ENCODE measurements at regions not wholly inside any gene's neighbourhood (a gene's known extent, or its start where the extent isn't known, plus 50 kb on each side); places are given as distances from the start of the nearest gene placed in this dataset.
A peak's percentile ranks its signal among the peaks of the same experiment; 100 is the strongest.

DNA sequence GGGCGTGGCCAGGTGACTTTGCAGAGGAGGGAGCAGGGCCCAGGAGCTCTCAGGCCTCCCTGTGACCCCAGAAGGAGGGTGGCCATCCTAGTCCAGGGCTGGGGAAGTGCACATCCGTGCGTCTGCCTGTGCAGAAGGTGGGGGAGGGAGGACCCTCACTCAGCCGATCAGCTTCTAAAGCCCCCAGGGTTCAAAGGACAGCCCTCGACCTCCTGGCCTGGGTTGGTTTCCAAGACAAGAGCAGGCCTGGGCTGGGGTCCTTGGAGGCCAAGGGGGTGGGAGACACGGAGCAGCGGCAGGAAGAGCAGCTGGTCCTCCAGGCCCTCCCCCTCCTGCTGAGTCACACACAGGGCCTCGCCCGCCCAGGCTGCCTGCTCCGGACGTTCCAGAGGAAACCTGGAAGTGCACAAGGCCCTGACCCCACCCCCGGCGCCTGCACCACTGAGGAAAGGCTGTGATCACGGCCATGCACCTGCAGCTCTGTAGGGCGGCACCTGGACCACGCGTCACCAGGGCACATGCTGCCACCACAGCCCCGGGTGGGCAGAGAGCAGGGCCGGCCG is 67.1 kb upstream of the ZNF469 start (continued):
- TF ChIP-seq CCAR2 (IDR thresholded peaks at IDR 0.05; ENCODE audit: low read depth, low read length) (no peak), NCOA1 (IDR thresholded peaks at IDR 0.05; ENCODE audit: low read depth) (no peak), HMG20B (CRISPR knock-in tag; IDR thresholded peaks at IDR 0.05) (no peak), ZNF24 (IDR thresholded peaks at IDR 0.05) (no peak), DPF2 (IDR thresholded peaks at IDR 0.05) (0 out of 2 replicates have a peak, but pooled peaks have one; percentile 31), NR2F6 (CRISPR knock-in tag; IDR thresholded peaks at IDR 0.05) (no peak), NCOA4 (IDR thresholded peaks at IDR 0.05; ENCODE audit: partially characterized antibody) (no peak), STAT5B (CRISPR knock-in tag; IDR thresholded peaks at IDR 0.05) (no peak), ZNF436 (CRISPR knock-in tag; IDR thresholded peaks at IDR 0.05) (no peak), ELF1 (tag; IDR thresholded peaks at IDR 0.05) (peak; percentile 56; the same call in 1 of the 2 replicates), ATF7 (IDR thresholded peaks at IDR 0.05) (no peak), PHB2 (IDR thresholded peaks at IDR 0.05; ENCODE audit: low read depth) (no peak), SMARCA4 (IDR thresholded peaks at IDR 0.05) (0 out of 2 replicates have a peak, but pooled peaks have one; percentile 34), MBD2 (IDR thresholded peaks at IDR 0.05; ENCODE audit: borderline replicate concordance, low read depth) (no peak), SMAD1 (IDR thresholded peaks at IDR 0.05; ENCODE audit: low read depth, low read length, partially characterized antibody) (no peak), HNRNPL (IDR thresholded peaks at IDR 0.05; ENCODE audit: low read depth, low read length) (no peak), ARID1B (IDR thresholded peaks at IDR 0.05) (peak; percentile 51), PRPF4 (IDR thresholded peaks at IDR 0.05; ENCODE audit: insufficient read depth, low read depth, low read length, poor library complexity, severe bottlenecking) (no peak), TFAM (CRISPR knock-in tag; conservative IDR thresholded peaks at IDR 0.05) (no peak)
- TF ChIP-seq, protein P1, sequence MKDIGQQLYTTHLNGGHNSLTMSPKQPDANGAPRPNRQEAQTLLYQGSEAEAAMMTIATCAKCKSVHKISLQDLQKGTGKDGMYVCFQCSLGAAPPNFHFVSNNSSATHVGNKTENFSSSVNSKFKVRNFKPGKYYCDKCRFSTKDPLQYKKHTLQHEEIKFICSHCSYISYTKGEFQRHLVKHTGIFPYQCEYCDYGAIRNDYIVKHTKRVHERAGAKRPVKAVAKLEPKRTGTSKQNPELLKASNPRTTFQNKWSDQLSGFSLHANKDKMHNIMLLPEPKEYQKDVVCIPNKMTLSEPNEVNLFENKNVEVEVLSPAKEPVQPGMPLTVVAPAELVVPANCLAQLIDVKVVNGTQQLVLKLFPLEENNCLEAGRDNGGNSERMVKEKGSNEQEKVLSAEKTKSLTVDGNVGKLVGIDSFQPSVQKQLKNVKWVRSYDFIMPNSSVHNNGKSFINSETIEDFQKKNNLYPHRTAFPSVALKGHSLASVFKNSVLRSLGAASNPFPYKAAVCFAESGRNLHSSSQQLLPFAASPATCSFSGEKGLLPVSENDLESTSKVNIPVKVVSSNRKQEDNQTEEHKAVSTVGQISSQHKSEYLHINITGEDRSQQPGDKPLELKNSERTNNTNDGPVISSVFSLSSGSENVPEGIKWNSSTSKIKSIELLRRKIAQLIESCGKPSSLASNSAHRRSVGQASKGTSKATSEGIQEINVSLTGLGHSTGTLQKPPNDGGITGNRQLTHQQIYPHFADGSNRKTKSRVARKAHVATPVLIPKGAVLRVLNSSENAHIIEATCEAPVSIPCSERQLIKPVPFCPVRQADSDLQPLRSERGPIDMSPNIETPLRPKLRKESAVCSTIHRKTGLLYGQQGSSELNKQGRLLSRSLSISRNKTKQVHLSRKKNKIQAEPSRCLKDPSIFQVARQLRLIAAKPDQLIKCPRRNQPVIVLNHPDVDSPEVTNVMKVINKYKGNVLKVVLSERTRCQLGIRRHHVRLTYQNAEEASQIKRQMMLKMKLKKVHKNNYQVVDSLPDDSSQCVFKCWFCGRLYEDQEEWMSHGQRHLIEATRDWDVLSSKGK (CRISPR knock-in tag; IDR thresholded peaks at IDR 0.05): no peak
- TF ChIP-seq, protein P2, sequence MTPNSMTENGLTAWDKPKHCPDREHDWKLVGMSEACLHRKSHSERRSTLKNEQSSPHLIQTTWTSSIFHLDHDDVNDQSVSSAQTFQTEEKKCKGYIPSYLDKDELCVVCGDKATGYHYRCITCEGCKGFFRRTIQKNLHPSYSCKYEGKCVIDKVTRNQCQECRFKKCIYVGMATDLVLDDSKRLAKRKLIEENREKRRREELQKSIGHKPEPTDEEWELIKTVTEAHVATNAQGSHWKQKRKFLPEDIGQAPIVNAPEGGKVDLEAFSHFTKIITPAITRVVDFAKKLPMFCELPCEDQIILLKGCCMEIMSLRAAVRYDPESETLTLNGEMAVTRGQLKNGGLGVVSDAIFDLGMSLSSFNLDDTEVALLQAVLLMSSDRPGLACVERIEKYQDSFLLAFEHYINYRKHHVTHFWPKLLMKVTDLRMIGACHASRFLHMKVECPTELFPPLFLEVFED (CRISPR knock-in tag; conservative IDR thresholded peaks at IDR 0.05): no peak
- TF ChIP-seq, protein P3, sequence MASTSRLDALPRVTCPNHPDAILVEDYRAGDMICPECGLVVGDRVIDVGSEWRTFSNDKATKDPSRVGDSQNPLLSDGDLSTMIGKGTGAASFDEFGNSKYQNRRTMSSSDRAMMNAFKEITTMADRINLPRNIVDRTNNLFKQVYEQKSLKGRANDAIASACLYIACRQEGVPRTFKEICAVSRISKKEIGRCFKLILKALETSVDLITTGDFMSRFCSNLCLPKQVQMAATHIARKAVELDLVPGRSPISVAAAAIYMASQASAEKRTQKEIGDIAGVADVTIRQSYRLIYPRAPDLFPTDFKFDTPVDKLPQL (IDR thresholded peaks at IDR 0.05; ENCODE audit: extremely low read depth, insufficient read length): no peak
- TF ChIP-seq, protein P4, sequence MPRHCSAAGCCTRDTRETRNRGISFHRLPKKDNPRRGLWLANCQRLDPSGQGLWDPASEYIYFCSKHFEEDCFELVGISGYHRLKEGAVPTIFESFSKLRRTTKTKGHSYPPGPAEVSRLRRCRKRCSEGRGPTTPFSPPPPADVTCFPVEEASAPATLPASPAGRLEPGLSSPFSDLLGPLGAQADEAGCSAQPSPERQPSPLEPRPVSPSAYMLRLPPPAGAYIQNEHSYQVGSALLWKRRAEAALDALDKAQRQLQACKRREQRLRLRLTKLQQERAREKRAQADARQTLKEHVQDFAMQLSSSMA (CRISPR knock-in tag; IDR thresholded peaks at IDR 0.05): no peak

Measured in K562 (cell line).